Cardiac muscle cell (in vitro differentiated cells and primary cell): ENCODE measurements at regions not wholly inside any gene's neighbourhood (a gene's known extent, or its start where the extent isn't known, plus 50 kb on each side); places are given as distances from the start of the nearest gene placed in this dataset.

Experiments
- DNase-seq, 2 donors: peaks; one replicate each; pipeline versions ENCODE4 v3.0.0 to v3.0.0-alpha.2; 2010 to 2017; ENCODE audit warnings: low read depth in 1 of 2, low spot score in 1 of 2
- H3K27ac ChIP-seq: fragments of 200-600 bp; sonication (generic); 2 replicates; pipeline ENCODE4 v1.5.1; 2016
- H3K27me3 ChIP-seq: fragments of 200-600 bp; sonication (generic); 2 replicates; pipeline ENCODE4 v1.6.0; 2016; ENCODE audit warnings: control low read depth
- H3K36me3 ChIP-seq: fragments of 200-600 bp; sonication (generic); 2 replicates; pipeline ENCODE4 v1.5.1; 2016; ENCODE audit warnings: control low read depth
- H3K4me1 ChIP-seq: fragments of 200-600 bp; sonication (generic); 2 replicates; pipeline ENCODE4 v1.8.1; 2017; ENCODE audit warnings: low read depth, mild to moderate bottlenecking, mixed run types
- H3K4me3 ChIP-seq: fragments of 200-600 bp; sonication (generic); 2 replicates; pipeline ENCODE4 v1.5.1; 2016; ENCODE audit warnings: mild to moderate bottlenecking
- H3K9me3 ChIP-seq: fragments of 200-600 bp; sonication (generic); 2 replicates; pipeline ENCODE4 v1.5.1; 2017; ENCODE audit warnings: low read depth, mild to moderate bottlenecking, control low read depth
- CTCF ChIP-seq: IDR thresholded peaks from 2 replicates; pipeline ENCODE4 v1.5.1; 2012; ENCODE audit warnings: low read depth, mild to moderate bottlenecking, low read length

GRCh38 chr7:109190766-109191398, 621.2 kb downstream of the DNAJB9 start:
- Histone ChIP-seq H3K4me1 (no peaks in the 10 kb centered on the region), H3K4me3 (no peak overlapping the region), H3K27me3 (no peaks in the 10 kb centered on the region), H3K27ac (no peak overlapping the region), H3K9me3 (no peaks in the 10 kb centered on the region), H3K36me3 (no peaks in the 10 kb centered on the region)
- no peak for TF ChIP-seq CTCF
- no peak for DNase-seq

DNA sequence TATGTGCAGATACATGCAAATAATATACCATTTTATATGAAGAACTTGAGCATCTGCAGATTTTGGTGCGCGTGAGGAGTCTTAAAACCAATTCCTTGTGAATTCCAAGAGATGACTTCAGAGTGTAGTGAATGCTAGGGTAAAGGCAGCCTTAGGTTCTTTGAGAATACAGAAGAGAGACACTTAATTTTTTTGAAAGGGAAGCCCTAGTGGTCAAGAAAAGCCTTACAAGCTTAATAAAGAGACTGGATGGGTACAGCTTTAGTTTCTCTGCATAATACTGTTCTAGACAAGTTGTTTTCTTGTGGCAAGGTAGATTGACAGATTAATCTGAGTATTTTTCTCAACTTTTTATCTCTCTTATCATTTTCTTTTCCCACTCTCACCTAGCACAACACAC, 636.5 kb downstream of the DNAJB9 start:
- Histone ChIP-seq H3K27me3 (no peaks in the 10 kb centered on the region), H3K9me3 (no peaks in the 10 kb centered on the region), H3K4me1 (no peaks in the 10 kb centered on the region), H3K27ac (no peak overlapping the region), H3K36me3 (no peaks in the 10 kb centered on the region), H3K4me3 (no peak overlapping the region)
- DNase-seq = no peak
- no peak for TF ChIP-seq CTCF

DNA sequence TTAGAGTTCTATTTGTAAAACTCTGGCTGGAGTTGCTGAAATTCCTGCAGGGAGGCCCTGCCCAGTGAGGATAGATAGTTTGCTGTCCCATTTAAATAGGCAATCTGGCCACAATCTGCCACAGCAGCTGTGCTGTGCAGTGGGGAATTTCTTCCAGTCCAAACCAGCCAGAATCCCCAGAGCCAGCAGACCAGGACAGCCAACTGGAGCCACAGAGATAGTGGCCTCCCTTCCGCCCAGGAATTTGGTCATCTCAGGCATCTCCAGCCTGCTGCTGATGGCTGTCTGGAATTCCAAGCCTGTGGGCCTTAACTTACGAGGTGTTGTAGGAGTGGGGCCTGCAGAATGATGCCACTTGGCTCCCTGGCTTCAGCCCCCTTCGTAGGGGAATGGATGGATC, 643.4 kb downstream of the DNAJB9 start:
- H3K27me3 ChIP-seq = no peaks in the 10 kb centered on the region
- no peaks in the 10 kb centered on the region for H3K9me3 ChIP-seq
- H3K4me1 ChIP-seq = no peaks in the 10 kb centered on the region
- no peak for TF ChIP-seq CTCF
- DNase-seq = no peak
- no peak overlapping the region for H3K27ac ChIP-seq
- H3K4me3 ChIP-seq = no peak overlapping the region
- H3K36me3 ChIP-seq = no peaks in the 10 kb centered on the region

GRCh38 chr7:109215341-109215740, 645.7 kb downstream of the DNAJB9 start:
- H3K27me3 ChIP-seq = no peaks in the 10 kb centered on the region
- no peaks in the 10 kb centered on the region for H3K36me3 ChIP-seq
- TF ChIP-seq CTCF = no peak
- H3K4me1 ChIP-seq = no peaks in the 10 kb centered on the region
- H3K4me3 ChIP-seq = no peak overlapping the region
- H3K9me3 ChIP-seq = no peaks in the 10 kb centered on the region
- H3K27ac ChIP-seq = no peak overlapping the region
- no peak for DNase-seq

DNA sequence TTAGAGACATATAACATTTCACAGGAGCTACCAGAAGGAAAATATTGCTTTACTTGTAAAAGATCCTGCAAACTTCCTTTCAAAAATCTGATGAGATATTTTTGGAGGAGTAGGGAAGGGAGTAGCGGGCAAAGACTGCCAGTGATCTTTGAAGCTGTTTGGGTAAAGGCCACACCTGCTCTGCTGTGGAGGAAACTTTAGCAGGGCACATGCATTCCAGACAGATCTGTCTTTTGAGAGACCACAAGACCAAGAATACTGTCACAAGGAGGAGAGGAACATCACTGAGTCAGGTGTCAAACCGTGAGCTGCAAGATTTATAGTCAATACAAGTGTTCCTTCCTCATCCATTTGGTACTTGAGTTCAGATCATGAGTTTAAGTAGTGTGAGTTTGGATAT, 654.4 kb downstream of the DNAJB9 start:
- Histone ChIP-seq H3K27ac (no peak overlapping the region), H3K27me3 (no peaks in the 10 kb centered on the region), H3K4me3 (no peak overlapping the region), H3K36me3 (no peaks in the 10 kb centered on the region), H3K4me1 (no peaks in the 10 kb centered on the region), H3K9me3 (no peaks in the 10 kb centered on the region)
- no peak for TF ChIP-seq CTCF
- DNase-seq = no peak

GRCh38 chr7:109226699-109227098, 657.0 kb downstream of the DNAJB9 start:
- no peak for TF ChIP-seq CTCF
- no peak overlapping the region for H3K4me3 ChIP-seq
- no peaks in the 10 kb centered on the region for H3K27me3 ChIP-seq
- no peak for DNase-seq
- H3K27ac ChIP-seq = no peak overlapping the region
- no peaks in the 10 kb centered on the region for H3K9me3 ChIP-seq
- no peaks in the 10 kb centered on the region for H3K4me1 ChIP-seq
- no peaks in the 10 kb centered on the region for H3K36me3 ChIP-seq
